ENCODE measurements at regions not wholly inside any gene's neighbourhood (a gene's known extent, or its start where the extent isn't known, plus 50 kb on each side); places are given as distances from the start of the nearest gene placed in this dataset.

GRCh38 chr12:91968076-91968776, 177.4 kb downstream of the BTG1 start:
- DNase-seq (ENCODE audit: low spot score) = no peak

GRCh38 chr12:91967590-91967989, 178.1 kb downstream of the BTG1 start:
- DNase-seq (ENCODE audit: low spot score) = no peak

GRCh38 chr12:91965781-91966180, 179.9 kb downstream of the BTG1 start:
- DNase-seq (ENCODE audit: low spot score) = no peak

GRCh38 chr12:91964501-91964900, 181.1 kb downstream of the BTG1 start:
- no peak for DNase-seq (ENCODE audit: low spot score)

GRCh38 chr12:91959220-91959619, 186.4 kb downstream of the BTG1 start:
- no peak for DNase-seq (ENCODE audit: low spot score)

GRCh38 chr12:91958816-91959215, 186.8 kb downstream of the BTG1 start:
- DNase-seq (ENCODE audit: low spot score) = no peak

- no peak for DNase-seq (ENCODE audit: low spot score)
Observed at GRCh38 chr12:91954747-91955146, 190.9 kb downstream of the BTG1 start.

GRCh38 chr12:91954326-91954725, 191.3 kb downstream of the BTG1 start:
- no peak for DNase-seq (ENCODE audit: low spot score)

GRCh38 chr12:91952916-91953315, 192.7 kb downstream of the BTG1 start:
- DNase-seq (ENCODE audit: low spot score) = no peak

- no peak for DNase-seq (ENCODE audit: low spot score)
Observed at GRCh38 chr12:91951571-91951970, 194.1 kb downstream of the BTG1 start.

GRCh38 chr12:91948504-91948903, 197.1 kb downstream of the BTG1 start:
- DNase-seq (ENCODE audit: low spot score) = no peak

- DNase-seq (ENCODE audit: low spot score) = no peak
Observed at GRCh38 chr12:91947459-91947858, 198.2 kb downstream of the BTG1 start.

GRCh38 chr12:91944637-91945036, 201.0 kb downstream of the BTG1 start:
- no peak for DNase-seq (ENCODE audit: low spot score)

GRCh38 chr12:91940826-91941570, 204.6 kb downstream of the BTG1 start:
- DNase-seq (ENCODE audit: low spot score) = no peak

GRCh38 chr12:91940322-91940721, 205.3 kb downstream of the BTG1 start:
- no peak for DNase-seq (ENCODE audit: low spot score)

- no peak for DNase-seq (ENCODE audit: low spot score)
Observed at GRCh38 chr12:91937706-91938105, 207.9 kb downstream of the BTG1 start.

- DNase-seq (ENCODE audit: low spot score) = no peak
Observed at GRCh38 chr12:91937009-91937408, 208.6 kb downstream of the BTG1 start.

- DNase-seq (ENCODE audit: low spot score) = no peak
Observed at GRCh38 chr12:91935296-91935695, 210.3 kb downstream of the BTG1 start.

GRCh38 chr12:91931111-91931510, 214.5 kb downstream of the BTG1 start:
- peak; percentile 71 for DNase-seq (ENCODE audit: low spot score)

GRCh38 chr12:91928501-91928900, 217.1 kb downstream of the BTG1 start:
- no peak for DNase-seq (ENCODE audit: low spot score)

- no peak for DNase-seq (ENCODE audit: low spot score)
Observed at GRCh38 chr12:91926848-91927247, 218.8 kb downstream of the BTG1 start.

GRCh38 chr12:91924827-91925226, 220.8 kb downstream of the BTG1 start:
- DNase-seq (ENCODE audit: low spot score) = no peak

GRCh38 chr12:91923864-91924263, 221.8 kb downstream of the BTG1 start:
- no peak for DNase-seq (ENCODE audit: low spot score)
